Karpas-422 (cell line): ENCODE measurements at regions not wholly inside any gene's neighbourhood (a gene's known extent, or its start where the extent isn't known, plus 50 kb on each side); places are given as distances from the start of the nearest gene placed in this dataset.

Experiments
- DNase-seq: peaks from one replicate; pipeline ENCODE4 v3.0.0-alpha.2; 2015
- H2AFZ ChIP-seq: fragments of 200-600 bp; sonication (generic); 2 replicates; pipeline ENCODE4 v1.6.1; 2014; ENCODE audit warnings: antibody characterized with exemption, low read length, mixed read lengths
- H3K27ac ChIP-seq: fragments of 200-600 bp; sonication (generic); 2 replicates; pipeline ENCODE4 v1.5.1; 2014; ENCODE audit warnings: mild to moderate bottlenecking, low read length, moderate library complexity
- H3K27me3 ChIP-seq: fragments of 200-600 bp; sonication (generic); 2 replicates; pipeline ENCODE4 v1.6.1; 2014; ENCODE audit warnings: low read length, mixed read lengths
- H3K36me3 ChIP-seq: fragments of 200-600 bp; sonication (generic); 2 replicates; pipeline ENCODE4 v1.6.1; 2014; ENCODE audit warnings: low read length, mixed read lengths; ENCODE audit not compliant: insufficient read depth
- H3K4me1 ChIP-seq: fragments of 200-600 bp; sonication (generic); 2 replicates; pipeline ENCODE4 v1.6.1; 2014; ENCODE audit warnings: mild to moderate bottlenecking, low read length, mixed read lengths
- H3K4me2 ChIP-seq: fragments of 200-600 bp; sonication (generic); 2 replicates; pipeline ENCODE4 v1.6.1; 2014; ENCODE audit warnings: low read length, low read depth, mild to moderate bottlenecking; ENCODE audit not compliant: poor library complexity, severe bottlenecking
- H3K4me3 ChIP-seq: fragments of 200-600 bp; sonication (generic); 2 replicates; pipeline ENCODE4 v1.5.1; 2014; ENCODE audit warnings: mild to moderate bottlenecking, antibody characterized with exemption, low read length, mixed read lengths
- H3K79me2 ChIP-seq: fragments of 200-600 bp; sonication (generic); 2 replicates; pipeline ENCODE4 v1.6.1; 2014; ENCODE audit warnings: mild to moderate bottlenecking, low read length, mixed read lengths
- H3K9ac ChIP-seq: fragments of 200-600 bp; sonication (generic); 2 replicates; pipeline ENCODE4 v1.6.0; 2014; ENCODE audit warnings: low read length
- H3K9me2 ChIP-seq: fragments of 200-600 bp; sonication (generic), shearing (Covaris generic); replicated peaks from 2 replicates; pipeline ENCODE4 v1.6.0; 2014; ENCODE audit warnings: mild to moderate bottlenecking, low read length, moderate library complexity; ENCODE audit not compliant: insufficient read depth
- H3K9me3 ChIP-seq: fragments of 300-700, 200-600 bp; sonication (generic); 2 replicates; pipeline ENCODE4 v1.6.1; 2014; ENCODE audit warnings: low read length, mixed read lengths
- H4K20me1 ChIP-seq: fragments of 200-600 bp; sonication (generic); 2 replicates; pipeline ENCODE4 v1.6.1; 2014; ENCODE audit warnings: mild to moderate bottlenecking, antibody characterized with exemption, low read length, low read depth; ENCODE audit not compliant: insufficient read depth

DNA sequence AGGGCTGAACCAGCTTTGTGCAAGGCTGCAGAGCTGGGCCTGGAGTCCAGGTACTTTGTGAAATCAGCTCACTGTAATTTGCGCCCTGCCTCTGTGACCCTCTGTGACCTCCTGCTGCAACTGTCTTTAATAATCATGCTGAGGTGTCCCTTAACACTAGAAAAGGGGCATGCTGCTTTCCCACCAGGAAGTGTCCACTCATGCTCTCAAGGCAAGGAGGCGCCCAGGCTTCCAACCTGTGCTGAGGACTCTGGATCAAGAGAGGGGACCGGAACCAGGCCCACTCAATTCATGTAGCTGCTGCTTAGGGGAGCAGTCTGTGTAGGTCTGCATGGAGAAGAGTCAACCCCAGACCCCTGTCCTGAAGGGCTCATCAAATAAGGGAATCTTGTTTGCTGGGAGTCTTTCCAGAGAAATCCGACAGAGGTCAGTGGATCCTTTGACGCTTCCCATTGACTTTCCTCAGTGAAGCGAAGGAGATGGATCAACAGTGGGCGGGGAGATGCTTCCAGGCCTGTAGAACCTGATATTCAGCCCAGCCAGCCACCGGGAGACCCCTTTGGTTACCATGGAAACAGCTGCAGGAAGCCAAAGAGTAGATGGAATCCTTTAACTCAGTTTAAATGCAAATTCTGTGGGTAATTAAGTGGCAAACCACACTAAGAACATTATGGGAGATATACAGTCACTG lies 945.9 kb downstream of the GRID1 start:
- Histone ChIP-seq H3K9ac (no peak overlapping the region), H3K4me1 (no peaks in the 10 kb centered on the region), H3K27ac (no peak overlapping the region), H3K27me3 (no peaks in the 10 kb centered on the region), H3K4me3 (no peak overlapping the region), H3K4me2 (no peak overlapping the region), H2AFZ (no peak overlapping the region), H3K36me3 (no peaks in the 10 kb centered on the region), H4K20me1 (no peaks in the 10 kb centered on the region), H3K79me2 (no peaks in the 10 kb centered on the region), H3K9me2 (no peaks in the 10 kb centered on the region), H3K9me3 (no peaks in the 10 kb centered on the region)
- no peak for DNase-seq

DNA sequence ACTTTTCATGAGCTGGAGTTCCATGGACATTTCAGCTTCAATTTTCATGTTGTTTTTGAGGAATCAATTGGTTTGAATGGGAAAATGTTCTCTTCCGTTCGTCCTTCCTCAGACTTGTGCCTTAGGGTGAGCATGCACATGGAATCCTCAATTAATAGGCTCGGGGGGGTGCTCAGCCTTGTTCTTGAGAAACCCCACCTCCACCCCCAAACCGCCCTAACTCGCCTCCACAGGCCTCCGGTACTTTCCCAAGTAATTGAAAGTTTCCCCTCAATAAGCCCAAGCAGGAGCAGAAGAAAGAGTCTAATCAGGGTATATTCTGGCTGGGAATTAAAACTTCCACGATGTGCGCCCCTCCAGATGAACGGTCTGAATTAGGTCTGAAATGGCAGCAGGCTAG lies 945.2 kb downstream of the GRID1 start:
- H3K4me2 ChIP-seq, result no peak overlapping the region
- H3K27me3 ChIP-seq, result no peaks in the 10 kb centered on the region
- H3K9me2 ChIP-seq, result no peaks in the 10 kb centered on the region
- H3K79me2 ChIP-seq, result no peaks in the 10 kb centered on the region
- H3K9ac ChIP-seq, result no peak overlapping the region
- no peaks in the 10 kb centered on the region for H3K4me1 ChIP-seq
- H3K36me3 ChIP-seq, result no peaks in the 10 kb centered on the region
- H2AFZ ChIP-seq, result no peak overlapping the region
- no peak overlapping the region for H3K27ac ChIP-seq
- DNase-seq, result no peak
- H3K9me3 ChIP-seq, result no peaks in the 10 kb centered on the region
- H3K4me3 ChIP-seq, result no peak overlapping the region
- H4K20me1 ChIP-seq, result no peaks in the 10 kb centered on the region

DNA sequence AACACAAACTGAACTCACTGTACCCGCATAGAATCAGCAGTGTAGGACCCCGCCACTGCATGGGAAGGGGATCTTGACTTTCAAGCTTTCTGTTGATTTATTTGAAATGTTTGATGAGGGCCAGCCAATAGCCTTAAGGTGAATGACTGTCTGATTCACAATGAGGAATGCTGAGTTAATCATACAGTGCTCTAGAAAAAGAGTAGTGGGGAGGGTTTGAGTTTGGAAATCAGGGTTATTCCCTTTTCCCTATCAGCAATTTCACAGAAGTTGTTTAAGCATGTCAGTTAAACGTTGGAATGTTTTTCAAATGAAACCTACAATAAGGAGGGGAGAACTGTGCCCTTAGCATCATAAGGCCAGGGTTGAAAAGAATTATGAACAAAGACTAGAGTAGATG lies 937.5 kb downstream of the GRID1 start:
- Histone ChIP-seq H3K79me2 (no peaks in the 10 kb centered on the region), H3K4me1 (no peaks in the 10 kb centered on the region), H3K36me3 (no peaks in the 10 kb centered on the region), H3K9me3 (no peaks in the 10 kb centered on the region), H3K4me2 (no peak overlapping the region), H2AFZ (no peak overlapping the region), H3K27me3 (no peaks in the 10 kb centered on the region), H4K20me1 (no peaks in the 10 kb centered on the region), H3K4me3 (no peak overlapping the region), H3K9ac (no peak overlapping the region), H3K27ac (no peak overlapping the region), H3K9me2 (no peaks in the 10 kb centered on the region)
- no peak for DNase-seq

DNA sequence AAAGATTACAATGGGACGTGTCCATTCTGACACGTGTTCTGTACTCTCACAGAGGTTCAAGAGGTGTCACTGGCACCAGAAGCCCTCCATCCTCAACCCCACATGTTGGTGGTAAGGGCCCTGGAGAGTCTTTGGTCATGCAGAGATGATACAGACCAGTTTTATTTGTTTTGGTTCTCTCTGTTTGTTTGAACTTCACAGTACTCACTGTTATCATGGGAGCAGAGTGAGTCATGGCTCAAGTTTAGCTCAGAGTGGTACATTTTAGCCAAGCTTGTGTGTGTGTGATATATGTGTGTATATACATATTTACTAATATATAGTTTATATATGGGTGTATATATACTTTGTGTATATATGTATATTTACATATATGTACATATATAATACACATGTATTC lies 935.6 kb downstream of the GRID1 start:
- H3K9me2 ChIP-seq, result no peaks in the 10 kb centered on the region
- H3K4me1 ChIP-seq, result no peaks in the 10 kb centered on the region
- no peak overlapping the region for H3K27ac ChIP-seq
- H3K4me3 ChIP-seq, result no peak overlapping the region
- H4K20me1 ChIP-seq, result no peaks in the 10 kb centered on the region
- no peaks in the 10 kb centered on the region for H3K27me3 ChIP-seq
- no peak for DNase-seq
- H3K36me3 ChIP-seq, result no peaks in the 10 kb centered on the region
- no peak overlapping the region for H3K9ac ChIP-seq
- no peaks in the 10 kb centered on the region for H3K79me2 ChIP-seq
- no peak overlapping the region for H3K4me2 ChIP-seq
- H2AFZ ChIP-seq, result no peak overlapping the region
- no peaks in the 10 kb centered on the region for H3K9me3 ChIP-seq

DNA sequence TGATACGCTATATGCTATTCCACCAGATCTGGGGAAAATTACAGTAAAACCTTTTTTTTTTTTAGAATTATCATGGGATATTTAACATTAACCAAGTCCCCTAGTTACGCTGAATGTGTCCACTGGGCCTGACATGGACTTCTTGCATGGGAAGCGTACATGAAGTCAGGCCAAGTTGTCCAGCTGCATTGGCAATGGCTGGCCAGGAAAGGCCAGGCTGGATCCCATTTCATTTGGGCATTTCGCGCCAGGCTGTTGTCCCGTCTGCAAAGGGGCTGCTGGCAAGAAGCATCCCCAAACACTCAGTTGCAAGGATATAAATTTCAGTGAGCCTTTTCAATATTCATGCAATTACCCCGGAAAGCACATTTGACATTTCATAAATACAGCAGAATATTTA lies 933.3 kb downstream of the GRID1 start:
- Histone ChIP-seq H3K79me2 (no peaks in the 10 kb centered on the region), H3K9me3 (no peaks in the 10 kb centered on the region), H3K9me2 (no peaks in the 10 kb centered on the region), H3K4me3 (no peak overlapping the region), H4K20me1 (no peaks in the 10 kb centered on the region), H3K4me2 (no peak overlapping the region), H3K36me3 (no peaks in the 10 kb centered on the region), H3K9ac (no peak overlapping the region), H2AFZ (no peak overlapping the region), H3K27me3 (no peaks in the 10 kb centered on the region), H3K4me1 (no peaks in the 10 kb centered on the region), H3K27ac (no peak overlapping the region)
- no peak for DNase-seq

DNA sequence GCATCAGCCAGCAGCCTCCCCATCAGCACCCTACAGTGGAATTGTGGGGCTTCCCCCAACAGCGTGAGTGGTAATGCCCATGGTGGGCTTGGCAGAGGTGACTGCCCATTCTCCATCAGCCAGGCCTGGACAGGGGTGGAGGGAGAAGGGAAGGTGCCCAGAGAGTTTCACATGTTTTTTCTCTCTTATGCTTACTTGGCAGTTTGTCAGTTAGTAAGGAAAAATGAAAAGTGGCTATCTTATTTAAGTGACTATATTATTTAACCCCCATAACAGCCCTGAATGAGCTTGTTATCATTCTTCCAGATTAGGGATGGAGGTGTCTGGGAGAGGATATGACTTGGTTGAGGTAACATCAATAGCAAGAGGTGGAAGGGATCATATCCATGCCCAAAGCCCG lies 921.7 kb downstream of the GRID1 start:
- no peak for DNase-seq
- Histone ChIP-seq H2AFZ (no peak overlapping the region), H3K27ac (no peak overlapping the region), H3K9me2 (no peaks in the 10 kb centered on the region), H3K9ac (no peak overlapping the region), H3K27me3 (no peaks in the 10 kb centered on the region), H3K4me3 (no peak overlapping the region), H3K36me3 (no peaks in the 10 kb centered on the region), H3K4me1 (no peaks in the 10 kb centered on the region), H3K79me2 (no peaks in the 10 kb centered on the region), H3K4me2 (no peak overlapping the region), H3K9me3 (no peaks in the 10 kb centered on the region), H4K20me1 (no peaks in the 10 kb centered on the region)

DNA sequence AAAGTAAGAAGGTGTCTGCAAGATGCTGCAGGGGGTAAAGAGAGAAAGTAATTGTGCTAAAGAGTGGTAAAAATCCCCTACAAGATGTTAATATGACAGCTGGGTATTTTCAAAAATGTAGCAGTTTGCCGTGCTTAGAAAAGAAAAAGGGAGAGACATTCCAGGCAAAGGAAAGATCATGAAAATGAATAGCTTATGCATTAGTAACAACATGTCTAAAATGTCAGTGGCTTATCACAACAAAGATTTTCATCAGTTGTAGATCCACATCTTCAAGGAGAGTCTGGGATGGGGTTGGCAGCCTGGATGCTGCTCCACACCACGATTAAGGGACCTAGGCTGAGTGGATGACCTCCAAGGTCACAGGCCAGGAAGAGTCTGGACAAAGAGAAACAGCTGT lies 920.9 kb downstream of the GRID1 start:
- no peaks in the 10 kb centered on the region for H3K79me2 ChIP-seq
- H3K27me3 ChIP-seq, result no peaks in the 10 kb centered on the region
- no peak overlapping the region for H3K9ac ChIP-seq
- H2AFZ ChIP-seq, result no peak overlapping the region
- no peaks in the 10 kb centered on the region for H4K20me1 ChIP-seq
- no peaks in the 10 kb centered on the region for H3K36me3 ChIP-seq
- no peak overlapping the region for H3K4me3 ChIP-seq
- no peaks in the 10 kb centered on the region for H3K4me1 ChIP-seq
- no peak overlapping the region for H3K4me2 ChIP-seq
- H3K9me3 ChIP-seq, result no peaks in the 10 kb centered on the region
- DNase-seq, result no peak
- no peaks in the 10 kb centered on the region for H3K9me2 ChIP-seq
- H3K27ac ChIP-seq, result no peak overlapping the region

DNA sequence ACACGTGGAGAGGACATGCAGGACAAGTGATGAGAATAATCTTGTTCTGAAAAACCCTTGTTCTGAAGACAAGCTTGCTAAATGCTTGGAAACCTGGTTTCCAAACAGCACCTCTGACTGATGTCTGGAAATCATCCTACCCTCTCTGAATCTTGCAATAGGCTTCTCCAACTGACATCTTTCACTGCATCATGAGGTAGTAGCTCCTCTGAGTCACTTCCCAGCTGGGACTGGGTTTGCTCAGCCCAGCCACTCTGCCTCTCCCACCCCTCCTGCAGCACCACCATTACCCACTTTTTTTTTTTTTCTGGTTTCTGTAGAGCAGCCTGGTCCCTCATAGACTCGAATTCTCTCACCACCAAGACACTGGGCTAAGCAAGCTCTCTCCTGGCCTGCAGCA lies 919.8 kb downstream of the GRID1 start:
- no peaks in the 10 kb centered on the region for H4K20me1 ChIP-seq
- DNase-seq, result no peak
- H3K4me3 ChIP-seq, result no peak overlapping the region
- H3K9me2 ChIP-seq, result no peaks in the 10 kb centered on the region
- no peak overlapping the region for H3K9ac ChIP-seq
- no peaks in the 10 kb centered on the region for H3K4me1 ChIP-seq
- no peak overlapping the region for H2AFZ ChIP-seq
- H3K79me2 ChIP-seq, result no peaks in the 10 kb centered on the region
- H3K9me3 ChIP-seq, result no peaks in the 10 kb centered on the region
- no peak overlapping the region for H3K4me2 ChIP-seq
- H3K27me3 ChIP-seq, result no peaks in the 10 kb centered on the region
- no peak overlapping the region for H3K27ac ChIP-seq
- H3K36me3 ChIP-seq, result no peaks in the 10 kb centered on the region

DNA sequence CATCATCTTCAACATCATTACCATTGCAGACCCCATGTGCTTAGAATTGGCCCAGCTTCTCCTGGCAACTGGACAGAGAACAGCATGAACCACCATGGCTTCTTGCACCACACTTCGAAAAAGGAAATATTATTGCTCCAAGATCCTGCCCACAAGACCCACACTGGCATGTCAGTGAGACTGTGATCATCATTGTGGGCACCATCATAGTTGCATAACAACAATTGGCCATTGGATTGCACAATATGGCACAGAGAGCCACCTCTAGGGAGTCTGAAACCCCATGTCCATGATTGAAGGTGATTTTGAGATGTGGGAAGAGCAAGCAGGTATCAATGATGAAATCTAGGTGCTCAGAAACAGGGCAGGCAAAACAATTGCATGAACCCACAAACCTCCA lies 918.9 kb downstream of the GRID1 start:
- H3K27me3 ChIP-seq, result no peaks in the 10 kb centered on the region
- no peaks in the 10 kb centered on the region for H3K4me1 ChIP-seq
- no peak overlapping the region for H3K27ac ChIP-seq
- H3K36me3 ChIP-seq, result no peaks in the 10 kb centered on the region
- H2AFZ ChIP-seq, result no peak overlapping the region
- no peak overlapping the region for H3K4me3 ChIP-seq
- H3K9ac ChIP-seq, result no peak overlapping the region
- H3K9me2 ChIP-seq, result no peaks in the 10 kb centered on the region
- H4K20me1 ChIP-seq, result no peaks in the 10 kb centered on the region
- H3K79me2 ChIP-seq, result no peaks in the 10 kb centered on the region
- no peaks in the 10 kb centered on the region for H3K9me3 ChIP-seq
- DNase-seq, result no peak
- H3K4me2 ChIP-seq, result no peak overlapping the region
